ENCODE measurements at regions not wholly inside any gene's neighbourhood (a gene's known extent, or its start where the extent isn't known, plus 50 kb on each side); places are given as distances from the start of the nearest gene placed in this dataset.

DNA sequence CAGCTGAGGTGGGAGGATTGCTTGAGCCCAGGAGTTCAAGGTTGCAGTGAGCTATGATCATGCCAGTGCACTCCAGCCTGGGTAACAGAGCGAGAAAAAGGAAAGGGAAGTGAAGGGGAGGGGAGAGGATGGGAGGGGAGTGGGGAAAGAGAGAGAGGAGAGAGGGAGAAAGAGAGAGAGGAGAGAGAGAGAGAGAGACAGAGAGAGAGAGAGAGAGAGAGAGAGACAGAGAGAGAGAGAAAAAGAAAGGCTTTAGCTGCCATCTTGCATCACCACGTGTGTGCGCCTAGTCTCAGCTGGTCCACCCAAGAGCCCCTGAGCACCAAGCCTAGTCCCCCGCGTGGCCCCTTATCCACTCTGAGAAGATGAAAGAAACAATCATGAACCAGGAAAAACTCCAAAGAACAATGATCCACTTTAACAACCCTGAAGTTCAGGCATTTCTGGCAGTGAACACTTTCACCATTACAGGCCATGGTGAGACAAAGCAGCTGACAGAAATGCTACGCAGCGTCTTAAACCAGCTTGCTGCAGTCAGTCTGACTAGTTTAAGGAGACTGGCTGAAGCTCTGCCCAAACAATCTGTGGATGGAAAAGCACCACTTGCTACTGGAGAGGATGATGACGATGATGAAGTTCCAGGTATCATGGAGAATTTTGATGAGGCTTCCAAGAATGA lies 115.5 kb upstream of the CDC42BPA start:
- no peaks in the 10 kb centered on the region for H3K9me3 Mint-ChIP-seq
- H3K4me3 Mint-ChIP-seq = no peak overlapping the region
- CTCF ChIA-PET = interaction anchor here (0.7 to 1.4 kb wide), 2 partner anchors 9 to 14 kb away, joined by 3 to 4 read pairs; no protein-coding TSS in a partner anchor
- H3K36me3 Mint-ChIP-seq (ENCODE audit: low read depth) = no peaks in the 10 kb centered on the region
- H3K27me3 Mint-ChIP-seq = peaks cover 16% of the 10 kb centered on the region
- peaks cover 3% of the 10 kb centered on the region for H3K4me1 Mint-ChIP-seq (ENCODE audit: low read depth)
- ATAC-seq (no peak), DNase-seq (no peak)
- no peak overlapping the region for H3K27ac Mint-ChIP-seq
- POLR2A ChIA-PET = interaction anchor here (0.6 to 0.7 kb wide), 2 partner anchors 261 to 449 kb away, joined by 3 read pairs; no protein-coding TSS in a partner anchor
- TF ChIP-seq, protein P1, sequence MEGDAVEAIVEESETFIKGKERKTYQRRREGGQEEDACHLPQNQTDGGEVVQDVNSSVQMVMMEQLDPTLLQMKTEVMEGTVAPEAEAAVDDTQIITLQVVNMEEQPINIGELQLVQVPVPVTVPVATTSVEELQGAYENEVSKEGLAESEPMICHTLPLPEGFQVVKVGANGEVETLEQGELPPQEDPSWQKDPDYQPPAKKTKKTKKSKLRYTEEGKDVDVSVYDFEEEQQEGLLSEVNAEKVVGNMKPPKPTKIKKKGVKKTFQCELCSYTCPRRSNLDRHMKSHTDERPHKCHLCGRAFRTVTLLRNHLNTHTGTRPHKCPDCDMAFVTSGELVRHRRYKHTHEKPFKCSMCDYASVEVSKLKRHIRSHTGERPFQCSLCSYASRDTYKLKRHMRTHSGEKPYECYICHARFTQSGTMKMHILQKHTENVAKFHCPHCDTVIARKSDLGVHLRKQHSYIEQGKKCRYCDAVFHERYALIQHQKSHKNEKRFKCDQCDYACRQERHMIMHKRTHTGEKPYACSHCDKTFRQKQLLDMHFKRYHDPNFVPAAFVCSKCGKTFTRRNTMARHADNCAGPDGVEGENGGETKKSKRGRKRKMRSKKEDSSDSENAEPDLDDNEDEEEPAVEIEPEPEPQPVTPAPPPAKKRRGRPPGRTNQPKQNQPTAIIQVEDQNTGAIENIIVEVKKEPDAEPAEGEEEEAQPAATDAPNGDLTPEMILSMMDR (IDR thresholded peaks at IDR 0.05) = no peak
- intact Hi-C loops (cut with micrococcal nuclease) = no loop called here

DNA sequence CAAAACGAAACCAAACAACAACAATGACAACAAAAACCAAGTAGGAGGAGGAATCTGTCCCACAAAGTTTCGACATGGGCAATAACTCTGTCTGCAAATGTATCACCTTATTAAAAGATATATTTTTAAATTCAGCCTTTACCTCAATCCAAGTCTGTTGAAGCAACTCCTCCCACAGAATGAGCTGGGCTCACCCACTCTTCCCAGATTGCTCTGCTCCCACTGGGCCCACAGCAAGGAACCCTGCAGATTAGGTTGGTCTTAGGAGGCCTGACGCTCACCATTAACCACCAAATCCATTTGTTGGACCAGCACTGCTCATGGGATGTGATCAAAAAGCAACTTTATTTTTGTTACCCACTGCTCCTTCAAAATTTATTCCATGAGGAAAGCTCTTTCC lies 114.7 kb upstream of the CDC42BPA start:
- Mint-ChIP-seq H3K4me3 (no peak overlapping the region), H3K9me3 (no peaks in the 10 kb centered on the region), H3K27ac (no peak overlapping the region), H3K36me3 (ENCODE audit: low read depth) (no peaks in the 10 kb centered on the region), H3K27me3 (peaks cover 19% of the 10 kb centered on the region), H3K4me1 (ENCODE audit: low read depth) (peaks cover 3% of the 10 kb centered on the region)
- ChIA-PET CTCF (no interaction called here), POLR2A (no interaction called here)
- DNase-seq = no peak
- intact Hi-C loops (cut with micrococcal nuclease) = no loop called here
- no peak for ATAC-seq
- TF ChIP-seq, protein P1 (IDR thresholded peaks at IDR 0.05) = no peak

DNA sequence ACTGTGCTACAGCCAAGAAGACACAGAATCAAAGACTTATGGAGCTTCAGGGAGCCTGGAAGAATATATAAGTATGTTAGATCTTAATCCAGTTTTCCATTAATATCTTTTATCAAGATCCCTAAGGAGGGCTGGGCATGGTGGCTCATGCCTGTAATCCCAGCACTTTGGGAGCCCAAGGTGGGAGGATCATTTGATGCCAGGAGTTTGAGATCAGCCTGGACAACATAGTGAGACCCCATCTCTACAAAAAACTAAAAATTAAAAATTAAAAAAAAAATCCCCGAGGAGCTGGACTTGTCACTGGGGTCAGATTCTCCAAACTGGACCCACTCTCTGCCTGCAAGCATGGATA lies 113.9 kb upstream of the CDC42BPA start:
- TF ChIP-seq, protein P1 (IDR thresholded peaks at IDR 0.05) = no peak
- H3K27me3 Mint-ChIP-seq = peaks cover 16% of the 10 kb centered on the region
- no peak for DNase-seq
- ChIA-PET CTCF (interaction anchor here (0.8 kb wide), 1 partner anchor 12 kb away, joined by 4 read pairs; no protein-coding TSS in a partner anchor), POLR2A (no interaction called here)
- intact Hi-C loops (cut with micrococcal nuclease) = no loop called here
- ATAC-seq = no peak
- no peak overlapping the region for H3K27ac Mint-ChIP-seq
- peaks cover 3% of the 10 kb centered on the region for H3K4me1 Mint-ChIP-seq (ENCODE audit: low read depth)
- no peaks in the 10 kb centered on the region for H3K9me3 Mint-ChIP-seq
- H3K36me3 Mint-ChIP-seq (ENCODE audit: low read depth) = no peaks in the 10 kb centered on the region
- H3K4me3 Mint-ChIP-seq = no peak overlapping the region

DNA sequence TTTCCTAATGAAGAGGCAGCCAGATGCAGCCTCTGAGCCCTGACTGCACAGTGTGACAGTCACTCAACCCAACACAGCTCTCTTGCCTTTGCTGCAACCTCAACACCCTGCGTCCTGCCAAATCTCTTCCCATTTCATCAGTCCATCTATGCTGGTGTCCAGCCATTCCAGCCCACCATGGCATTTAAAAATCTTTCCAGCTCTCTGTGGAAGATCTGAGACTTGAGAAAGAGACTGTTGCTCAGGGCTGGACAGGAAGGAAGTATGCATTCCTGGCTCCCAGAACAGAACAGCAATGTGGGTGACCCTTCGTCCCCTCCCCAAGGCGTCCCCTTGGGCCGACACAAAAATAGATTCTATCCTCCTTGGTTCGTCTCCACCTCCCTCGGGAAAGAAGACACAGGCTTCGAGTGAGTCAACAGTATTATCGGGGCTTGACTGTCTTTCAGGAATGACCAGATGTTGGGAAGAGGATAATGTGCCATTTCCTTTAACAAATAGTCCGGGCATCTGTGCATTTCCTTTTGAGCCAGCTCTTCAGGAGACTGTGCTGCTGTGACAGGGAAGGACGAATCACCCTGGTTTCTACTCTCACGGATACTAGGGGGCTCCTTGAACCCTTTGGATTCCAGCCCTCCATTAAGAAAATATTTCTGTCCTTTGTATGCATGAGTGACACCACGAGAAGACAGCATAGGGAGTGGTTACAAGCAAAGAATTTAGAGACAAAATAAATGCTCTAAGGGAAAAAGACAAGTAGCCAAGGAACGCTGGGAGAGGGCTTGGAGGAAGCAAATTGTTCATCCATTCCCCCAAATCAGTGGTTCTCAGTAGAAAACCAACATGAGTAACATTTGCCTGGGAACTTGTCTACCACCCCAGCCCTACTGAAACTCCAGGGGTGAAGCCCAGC lies 111.4 kb upstream of the CDC42BPA start:
- no peaks in the 10 kb centered on the region for H3K9me3 Mint-ChIP-seq
- no peaks in the 10 kb centered on the region for H3K36me3 Mint-ChIP-seq (ENCODE audit: low read depth)
- H3K27ac Mint-ChIP-seq = no peak overlapping the region
- no peak overlapping the region for H3K4me3 Mint-ChIP-seq
- H3K27me3 Mint-ChIP-seq = peaks cover 11% of the 10 kb centered on the region
- POLR2A ChIA-PET = no interaction called here
- TF ChIP-seq, protein P1 (IDR thresholded peaks at IDR 0.05) = no peak
- H3K4me1 Mint-ChIP-seq (ENCODE audit: low read depth) = peaks cover 3% of the 10 kb centered on the region
- no peak for DNase-seq
- intact Hi-C loops (cut with micrococcal nuclease) = no loop called here
- ATAC-seq = no peak
- CTCF ChIA-PET = no interaction called here

DNA sequence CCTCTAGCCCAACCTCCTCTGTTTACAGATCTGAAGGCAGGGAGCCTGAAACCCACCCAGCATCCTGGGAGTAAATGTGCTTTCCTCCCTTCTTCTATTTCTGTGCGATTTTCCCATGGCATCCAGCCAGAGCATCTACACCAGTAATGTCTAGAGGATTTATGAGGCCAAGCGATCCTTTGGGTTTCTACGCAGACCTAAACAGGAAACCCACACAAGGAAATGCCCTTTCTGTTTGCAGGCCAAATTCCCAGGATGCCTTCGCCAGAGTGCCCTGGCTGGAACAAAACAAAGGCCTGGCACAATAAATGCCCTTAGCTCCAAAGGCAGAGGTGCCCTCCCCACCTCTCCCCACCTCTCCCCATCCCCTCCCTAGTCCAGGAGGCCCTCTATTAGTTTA lies 110.5 kb upstream of the CDC42BPA start:
- no peak for ATAC-seq
- ChIA-PET CTCF (no interaction called here), POLR2A (no interaction called here)
- no peak overlapping the region for H3K4me3 Mint-ChIP-seq
- H3K27ac Mint-ChIP-seq = no peak overlapping the region
- no peaks in the 10 kb centered on the region for H3K9me3 Mint-ChIP-seq
- TF ChIP-seq, protein P1 (IDR thresholded peaks at IDR 0.05) = no peak
- H3K27me3 Mint-ChIP-seq = peaks cover 11% of the 10 kb centered on the region
- no peaks in the 10 kb centered on the region for H3K36me3 Mint-ChIP-seq (ENCODE audit: low read depth)
- no peak for DNase-seq
- intact Hi-C loops (cut with micrococcal nuclease) = no loop called here
- peaks cover 3% of the 10 kb centered on the region for H3K4me1 Mint-ChIP-seq (ENCODE audit: low read depth)

Measured in activated CD8-positive, alpha-beta T cell treated with anti-CD3 and anti-CD28 coated beads for 36 hours (primary cell).